GM23338 (cell line): ENCODE measurements at regions not wholly inside any gene's neighbourhood (a gene's known extent, or its start where the extent isn't known, plus 50 kb on each side); places are given as distances from the start of the nearest gene placed in this dataset.

Experiments used
- EZH2 ChIP-seq: fragments of 200-600 bp; sonication (generic); IDR thresholded peaks from one replicate; pipeline ENCODE4 v1.8.0; 2017; ENCODE audit warnings: antibody characterized with exemption, mild to moderate bottlenecking, low read depth; ENCODE audit not compliant: unreplicated experiment
- TF ChIP-seq, protein P1 (sequence below), 2 experiments: fragments of 200-600 bp in 1 of 2; sonication (generic) in 1 of 2; conservative IDR thresholded peaks; 2 replicates each; pipeline versions ENCODE4 v1.5.1 to v1.6.1; 2016 to 2017; ENCODE audit warnings: antibody characterized with exemption in 2 of 2, low read depth in 2 of 2, mild to moderate bottlenecking in 2 of 2, moderate library complexity in 1 of 2

- TF ChIP-seq, protein P1, sequence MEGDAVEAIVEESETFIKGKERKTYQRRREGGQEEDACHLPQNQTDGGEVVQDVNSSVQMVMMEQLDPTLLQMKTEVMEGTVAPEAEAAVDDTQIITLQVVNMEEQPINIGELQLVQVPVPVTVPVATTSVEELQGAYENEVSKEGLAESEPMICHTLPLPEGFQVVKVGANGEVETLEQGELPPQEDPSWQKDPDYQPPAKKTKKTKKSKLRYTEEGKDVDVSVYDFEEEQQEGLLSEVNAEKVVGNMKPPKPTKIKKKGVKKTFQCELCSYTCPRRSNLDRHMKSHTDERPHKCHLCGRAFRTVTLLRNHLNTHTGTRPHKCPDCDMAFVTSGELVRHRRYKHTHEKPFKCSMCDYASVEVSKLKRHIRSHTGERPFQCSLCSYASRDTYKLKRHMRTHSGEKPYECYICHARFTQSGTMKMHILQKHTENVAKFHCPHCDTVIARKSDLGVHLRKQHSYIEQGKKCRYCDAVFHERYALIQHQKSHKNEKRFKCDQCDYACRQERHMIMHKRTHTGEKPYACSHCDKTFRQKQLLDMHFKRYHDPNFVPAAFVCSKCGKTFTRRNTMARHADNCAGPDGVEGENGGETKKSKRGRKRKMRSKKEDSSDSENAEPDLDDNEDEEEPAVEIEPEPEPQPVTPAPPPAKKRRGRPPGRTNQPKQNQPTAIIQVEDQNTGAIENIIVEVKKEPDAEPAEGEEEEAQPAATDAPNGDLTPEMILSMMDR (conservative IDR thresholded peaks at IDR 0.05; ENCODE audit: low read depth in 2 of 2): no peak
- no peak for TF ChIP-seq EZH2
These were observed 272.7 kb upstream of the MGMT start for GRCh38 chr10:129194181-129194870.
